Nephron progenitor cell (in vitro differentiated cells): ENCODE measurements at regions not wholly inside any gene's neighbourhood (a gene's known extent, or its start where the extent isn't known, plus 50 kb on each side); places are given as distances from the start of the nearest gene placed in this dataset.

Experiments
- DNase-seq: peaks from one replicate; pipeline ENCODE4 v3.0.0; 2021
- H3K27ac Mint-ChIP-seq: 2 replicates; pipeline ENCODE4 v1.8.0; 2021; ENCODE audit warnings: mild to moderate bottlenecking, moderate library complexity, mixed read lengths
- H3K27me3 Mint-ChIP-seq: 2 replicates; pipeline ENCODE4 v1.8.0; 2021; ENCODE audit warnings: mild to moderate bottlenecking, low read depth, mixed read lengths; ENCODE audit not compliant: poor library complexity
- H3K36me3 Mint-ChIP-seq: 2 replicates; pipeline ENCODE4 v1.8.0; 2021; ENCODE audit warnings: low read depth, mixed read lengths
- H3K4me1 Mint-ChIP-seq: 2 replicates; pipeline ENCODE4 v1.8.0; 2021; ENCODE audit warnings: mixed read lengths
- H3K4me3 Mint-ChIP-seq: 2 replicates; pipeline ENCODE4 v1.8.0; 2021; ENCODE audit warnings: mild to moderate bottlenecking, moderate library complexity, mixed read lengths
- H3K9me3 Mint-ChIP-seq: 2 replicates; pipeline ENCODE4 v1.8.0; 2021; ENCODE audit warnings: mild to moderate bottlenecking, moderate library complexity, mixed read lengths
- CTCF ChIP-seq: fragments of 200-600 bp; sonication (generic); IDR thresholded peaks from 2 replicates; pipeline ENCODE4 v1.5.0; 2021; ENCODE audit warnings: antibody characterized with exemption

- no peaks in the 10 kb centered on the region for H3K4me1 Mint-ChIP-seq
- peak; percentile 81 for DNase-seq
- TF ChIP-seq CTCF = no peak
- no peaks in the 10 kb centered on the region for H3K9me3 Mint-ChIP-seq
- H3K27ac Mint-ChIP-seq = no peak overlapping the region
- H3K27me3 Mint-ChIP-seq = peaks cover 31% of the 10 kb centered on the region
- H3K4me3 Mint-ChIP-seq = no peak overlapping the region
- H3K36me3 Mint-ChIP-seq = no peaks in the 10 kb centered on the region
These were observed 500.4 kb downstream of the PTPRU start for GRCh38 chr1:29736582-29737188.

GRCh38 chr1:29732453-29732852 is 496.1 kb downstream of the PTPRU start:
- H3K4me3 Mint-ChIP-seq = no peak overlapping the region
- H3K4me1 Mint-ChIP-seq = no peaks in the 10 kb centered on the region
- H3K27ac Mint-ChIP-seq = no peak overlapping the region
- no peaks in the 10 kb centered on the region for H3K9me3 Mint-ChIP-seq
- no peak for TF ChIP-seq CTCF
- H3K36me3 Mint-ChIP-seq = no peaks in the 10 kb centered on the region
- no peak for DNase-seq
- peaks cover 19% of the 10 kb centered on the region for H3K27me3 Mint-ChIP-seq

GRCh38 chr1:29730623-29731022 is 494.3 kb downstream of the PTPRU start:
- Mint-ChIP-seq H3K27me3 (peaks cover 19% of the 10 kb centered on the region), H3K4me3 (no peak overlapping the region), H3K4me1 (no peaks in the 10 kb centered on the region), H3K27ac (no peak overlapping the region), H3K9me3 (no peaks in the 10 kb centered on the region), H3K36me3 (no peaks in the 10 kb centered on the region)
- DNase-seq = no peak
- no peak for TF ChIP-seq CTCF

GRCh38 chr1:29729281-29729680 is 493.0 kb downstream of the PTPRU start:
- Mint-ChIP-seq H3K9me3 (peaks cover 4% of the 10 kb centered on the region), H3K4me1 (no peaks in the 10 kb centered on the region), H3K36me3 (no peaks in the 10 kb centered on the region), H3K4me3 (no peak overlapping the region), H3K27ac (no peak overlapping the region), H3K27me3 (peaks cover 19% of the 10 kb centered on the region)
- TF ChIP-seq CTCF = no peak
- no peak for DNase-seq

GRCh38 chr1:29728703-29729102 is 492.4 kb downstream of the PTPRU start:
- H3K4me3 Mint-ChIP-seq = no peak overlapping the region
- DNase-seq = no peak
- peaks cover 16% of the 10 kb centered on the region for H3K27me3 Mint-ChIP-seq
- no peak for TF ChIP-seq CTCF
- H3K9me3 Mint-ChIP-seq = peaks cover 7% of the 10 kb centered on the region
- H3K27ac Mint-ChIP-seq = no peak overlapping the region
- H3K4me1 Mint-ChIP-seq = no peaks in the 10 kb centered on the region
- H3K36me3 Mint-ChIP-seq = no peaks in the 10 kb centered on the region

- Mint-ChIP-seq H3K27me3 (peaks cover 7% of the 10 kb centered on the region), H3K27ac (no peak overlapping the region), H3K9me3 (peaks cover 27% of the 10 kb centered on the region), H3K4me1 (no peaks in the 10 kb centered on the region), H3K36me3 (no peaks in the 10 kb centered on the region), H3K4me3 (no peak overlapping the region)
- no peak for TF ChIP-seq CTCF
- no peak for DNase-seq
These were observed 488.9 kb downstream of the PTPRU start for GRCh38 chr1:29725262-29725661.
